Fibroblast of villous mesenchyme (primary cell): ENCODE measurements at regions not wholly inside any gene's neighbourhood (a gene's known extent, or its start where the extent isn't known, plus 50 kb on each side); places are given as distances from the start of the nearest gene placed in this dataset.

Source experiments
- DNase-seq: peaks from one replicate; pipeline ENCODE4 v3.0.0-alpha.2; 2010; ENCODE audit warnings: low read depth
- H3K4me3 ChIP-seq: 2 replicates; pipeline ENCODE4 v1.5.1; 2011; ENCODE audit warnings: low read depth, mild to moderate bottlenecking, low read length
- TF ChIP-seq, protein P1 (sequence below): IDR thresholded peaks from 2 replicates; pipeline ENCODE4 v1.5.1; 2012; ENCODE audit warnings: low read depth, mild to moderate bottlenecking, low read length; ENCODE audit not compliant: insufficient read depth

GRCh38 chr7:46705386-46706255 lies 784.5 kb upstream of the IGFBP3 start:
- peak; percentile 64 for DNase-seq
- TF ChIP-seq, protein P1, sequence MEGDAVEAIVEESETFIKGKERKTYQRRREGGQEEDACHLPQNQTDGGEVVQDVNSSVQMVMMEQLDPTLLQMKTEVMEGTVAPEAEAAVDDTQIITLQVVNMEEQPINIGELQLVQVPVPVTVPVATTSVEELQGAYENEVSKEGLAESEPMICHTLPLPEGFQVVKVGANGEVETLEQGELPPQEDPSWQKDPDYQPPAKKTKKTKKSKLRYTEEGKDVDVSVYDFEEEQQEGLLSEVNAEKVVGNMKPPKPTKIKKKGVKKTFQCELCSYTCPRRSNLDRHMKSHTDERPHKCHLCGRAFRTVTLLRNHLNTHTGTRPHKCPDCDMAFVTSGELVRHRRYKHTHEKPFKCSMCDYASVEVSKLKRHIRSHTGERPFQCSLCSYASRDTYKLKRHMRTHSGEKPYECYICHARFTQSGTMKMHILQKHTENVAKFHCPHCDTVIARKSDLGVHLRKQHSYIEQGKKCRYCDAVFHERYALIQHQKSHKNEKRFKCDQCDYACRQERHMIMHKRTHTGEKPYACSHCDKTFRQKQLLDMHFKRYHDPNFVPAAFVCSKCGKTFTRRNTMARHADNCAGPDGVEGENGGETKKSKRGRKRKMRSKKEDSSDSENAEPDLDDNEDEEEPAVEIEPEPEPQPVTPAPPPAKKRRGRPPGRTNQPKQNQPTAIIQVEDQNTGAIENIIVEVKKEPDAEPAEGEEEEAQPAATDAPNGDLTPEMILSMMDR: no peak
- H3K4me3 ChIP-seq: no peak overlapping the region

DNA sequence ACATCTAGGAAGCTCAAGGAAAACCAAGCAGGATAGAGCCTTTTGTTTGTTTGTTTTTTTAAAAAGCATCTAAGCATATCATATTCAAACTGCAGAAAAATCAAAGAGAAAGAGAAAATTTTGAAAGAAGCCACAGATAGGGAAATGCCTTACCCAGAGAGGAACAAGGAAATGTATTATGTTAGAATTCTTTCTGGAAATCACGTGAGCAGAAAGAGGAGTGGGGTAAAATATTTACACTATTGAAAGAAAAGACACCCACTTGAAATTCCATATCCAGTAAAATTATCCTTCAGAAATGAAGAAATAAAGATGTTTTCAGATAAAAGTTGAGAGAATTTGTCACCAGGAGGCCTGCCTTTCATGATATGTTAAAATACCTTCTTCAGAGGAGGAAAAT lies 775.7 kb upstream of the IGFBP3 start:
- DNase-seq: no peak
- TF ChIP-seq, protein P1: no peak
- no peak overlapping the region for H3K4me3 ChIP-seq

GRCh38 chr7:46695051-46695708 lies 774.1 kb upstream of the IGFBP3 start:
- TF ChIP-seq, protein P1: peak; percentile 24
- no peak overlapping the region for H3K4me3 ChIP-seq
- no peak for DNase-seq

- no peak for DNase-seq
- H3K4me3 ChIP-seq: no peak overlapping the region
- TF ChIP-seq, protein P1: no peak
Observed at GRCh38 chr7:46694058-46694457, 773.0 kb upstream of the IGFBP3 start.

GRCh38 chr7:46687203-46687602 lies 766.1 kb upstream of the IGFBP3 start:
- TF ChIP-seq, protein P1: no peak
- DNase-seq: peak; percentile 54
- no peak overlapping the region for H3K4me3 ChIP-seq

DNA sequence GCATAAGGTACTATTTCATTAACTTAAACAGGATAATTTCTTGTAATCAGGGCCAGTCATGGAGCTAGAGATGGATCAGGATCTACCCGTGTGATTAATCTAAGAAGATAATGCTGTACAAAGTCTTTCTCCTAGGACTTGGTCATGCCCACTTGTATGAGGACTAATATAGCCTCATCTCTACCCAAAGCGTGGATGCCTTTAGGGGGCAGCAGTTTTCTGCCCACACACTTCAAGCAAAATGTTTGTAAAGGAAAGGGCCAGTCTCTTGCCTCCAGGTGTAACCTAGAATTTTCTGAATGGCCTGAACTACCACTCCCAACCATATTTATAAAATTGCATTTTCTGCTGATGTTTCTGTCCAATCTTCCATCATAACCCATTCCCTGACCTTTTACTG lies 764.0 kb upstream of the IGFBP3 start:
- TF ChIP-seq, protein P1: no peak
- H3K4me3 ChIP-seq: no peak overlapping the region
- no peak for DNase-seq
